Sigmoid colon (tissue), 6 donors: ENCODE measurements at regions not wholly inside any gene's neighbourhood (a gene's known extent, or its start where the extent isn't known, plus 50 kb on each side); places are given as distances from the start of the nearest gene placed in this dataset.

Source experiments
- DNase-seq: peaks from one replicate; pipeline ENCODE4 v3.0.0-alpha.2; 2019
- H3K27ac ChIP-seq, 4 donors: fragments of 200-600 bp; sonication (generic); one replicate each; pipeline ENCODE4 v1.5.1; 2016 to 2019; ENCODE audit warnings: mild to moderate bottlenecking in 1 of 4
- H3K27me3 ChIP-seq, 3 donors: fragments of 200-600 bp; sonication (generic); one replicate each; pipeline ENCODE4 v1.5.1; 2019; ENCODE audit warnings: mild to moderate bottlenecking in 1 of 3
- H3K36me3 ChIP-seq, 4 donors: fragments of 200-600 bp; sonication (generic); one replicate each; pipeline ENCODE4 v1.5.1; 2016 to 2019
- H3K4me1 ChIP-seq, 4 donors: fragments of 200-600 bp; sonication (generic); one replicate each; pipeline ENCODE4 v1.5.1; 2017 to 2019
- H3K4me3 ChIP-seq, 4 donors: fragments of 200-600 bp; sonication (generic); one replicate each; pipeline ENCODE4 v1.5.1; 2017 to 2019; ENCODE audit warnings: mild to moderate bottlenecking in 2 of 4, moderate library complexity in 1 of 4
- H3K9me3 ChIP-seq, 4 donors: fragments of 200-600 bp in 3 of 4; sonication (generic) in 3 of 4; one replicate each; pipeline versions ENCODE4 v1.5.1 to v1.6.1; 2013 to 2019
- CTCF ChIP-seq, 4 experiments: fragments of 450-650 bp in 3 of 4; fragments of 200-600 bp in 1 of 4; IDR thresholded peaks; one replicate each; pipeline ENCODE4 v1.5.1; 2016 to 2019; ENCODE audit warnings: antibody characterized with exemption in 4 of 4, mild to moderate bottlenecking in 3 of 4, moderate library complexity in 2 of 4
- EP300 ChIP-seq, 4 donors: sonication (generic); formaldehyde crosslinking; IDR thresholded peaks; one replicate each; pipeline ENCODE4 v1.6.1; 2017; ENCODE audit warnings: antibody characterized with exemption in 4 of 4
- POLR2A ChIP-seq, 2 donors: fragments of 450-650 bp; IDR thresholded peaks; one replicate each; pipeline ENCODE4 v1.6.1; 2016; ENCODE audit warnings: antibody characterized with exemption in 2 of 2, mild to moderate bottlenecking in 2 of 2, moderate library complexity in 2 of 2
- POLR2AphosphoS5 ChIP-seq, 4 donors: sonication (generic); formaldehyde crosslinking; IDR thresholded peaks; one replicate each; pipeline ENCODE4 v1.6.1; 2017; ENCODE audit warnings: antibody characterized with exemption in 4 of 4
- WGBS, 2 donors: extraction: QIAGEN DNeasy Blood & Tissue Kit; methylation state at CpG; one replicate each; pipeline ENCODE4 v1.1.7; 2013; 5-methylcytosine and 5-hydroxymethylcytosine counted together
- intact Hi-C: fragments of 100-400 bp; cut with DNase I; formaldehyde crosslinking; loops from one replicate; pipeline ENCODE4 v1.15.1; 2023
- donor health status: healthy with polysubstance abuse.
- donor health status: healthy.

DNA sequence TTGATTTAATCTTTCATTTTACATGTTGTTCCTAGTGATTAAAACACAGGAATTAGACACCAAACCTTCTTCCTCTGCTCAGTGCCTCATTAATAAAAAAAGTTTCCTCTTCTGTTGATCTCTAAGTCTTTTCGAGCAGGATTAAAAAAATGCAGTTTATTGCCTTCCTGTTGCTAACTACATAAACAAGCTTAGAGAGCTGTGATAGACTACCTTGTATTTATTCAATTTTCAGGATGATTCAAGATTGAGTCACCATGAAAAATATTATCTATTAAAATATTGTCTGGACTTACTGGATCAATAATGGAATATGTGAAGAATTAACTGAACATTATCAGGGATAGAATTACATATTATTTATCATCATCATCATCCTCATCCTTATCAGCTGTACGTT, 1089.6 kb upstream of the CNTNAP5 start:
- TF ChIP-seq CTCF (IDR thresholded peaks at IDR 0.05) = no peak
- no peak for TF ChIP-seq POLR2A (IDR thresholded peaks at IDR 0.05)
- TF ChIP-seq POLR2AphosphoS5 (IDR thresholded peaks at IDR 0.05) = no peak
- no peak for TF ChIP-seq EP300 (IDR thresholded peaks at IDR 0.05)
- intact Hi-C loops = no loop called here
- no peak overlapping the region for H3K27ac ChIP-seq
- H3K9me3 ChIP-seq = no peaks in the 10 kb centered on the region
- DNase-seq = no peak
- no peaks in the 10 kb centered on the region for H3K36me3 ChIP-seq
- WGBS, 2 donors = 43 to 63% methylated on average over 2 of the region's 2 CpGs
- H3K27me3 ChIP-seq = no peaks in the 10 kb centered on the region
- no peak overlapping the region for H3K4me3 ChIP-seq
- H3K4me1 ChIP-seq = no peaks in the 10 kb centered on the region

- no peaks in the 10 kb centered on the region for H3K9me3 ChIP-seq
- no peak overlapping the region for H3K27ac ChIP-seq
- H3K4me1 ChIP-seq = no peaks in the 10 kb centered on the region
- WGBS, 2 donors = 68 to 72% methylated on average over 4 of the region's 4 CpGs
- H3K36me3 ChIP-seq = no peaks in the 10 kb centered on the region
- no peak for DNase-seq
- TF ChIP-seq CTCF (IDR thresholded peaks at IDR 0.05) (no peak), POLR2AphosphoS5 (IDR thresholded peaks at IDR 0.05) (no peak), POLR2A (IDR thresholded peaks at IDR 0.05) (no peak), EP300 (IDR thresholded peaks at IDR 0.05) (no peak)
- H3K27me3 ChIP-seq = no peaks in the 10 kb centered on the region
- H3K4me3 ChIP-seq = no peak overlapping the region
- intact Hi-C loops = no loop called here
These were observed 1085.3 kb upstream of the CNTNAP5 start for GRCh38 chr2:122939796-122940195.

GRCh38 chr2:122949523-122949922, 1075.6 kb upstream of the CNTNAP5 start:
- intact Hi-C loops = no loop called here
- H3K4me1 ChIP-seq = no peaks in the 10 kb centered on the region
- DNase-seq = no peak
- no peaks in the 10 kb centered on the region for H3K36me3 ChIP-seq
- TF ChIP-seq POLR2A (IDR thresholded peaks at IDR 0.05) (no peak), EP300 (IDR thresholded peaks at IDR 0.05) (no peak), POLR2AphosphoS5 (IDR thresholded peaks at IDR 0.05) (no peak), CTCF (IDR thresholded peaks at IDR 0.05) (no peak)
- WGBS, 2 donors = 72 to 85% methylated on average over 2 of the region's 2 CpGs
- no peaks in the 10 kb centered on the region for H3K27me3 ChIP-seq
- H3K27ac ChIP-seq = no peak overlapping the region
- no peaks in the 10 kb centered on the region for H3K9me3 ChIP-seq
- no peak overlapping the region for H3K4me3 ChIP-seq

- 71 to 74% methylated on average over 4 of the region's 4 CpGs for WGBS, 2 donors
- intact Hi-C loops = no loop called here
- H3K9me3 ChIP-seq = no peaks in the 10 kb centered on the region
These were observed 1069.3 kb upstream of the CNTNAP5 start for GRCh38 chr2:122955776-122956175.

More at GRCh38 chr2:122955776-122956175, 1069.3 kb upstream of the CNTNAP5 start:
- Histone ChIP-seq H3K27ac (no peak overlapping the region), H3K4me3 (no peak overlapping the region), H3K36me3 (no peaks in the 10 kb centered on the region), H3K4me1 (no peaks in the 10 kb centered on the region), H3K27me3 (no peaks in the 10 kb centered on the region)
- no peak for TF ChIP-seq POLR2A (IDR thresholded peaks at IDR 0.05)
- no peak for TF ChIP-seq EP300 (IDR thresholded peaks at IDR 0.05)
- TF ChIP-seq POLR2AphosphoS5 (IDR thresholded peaks at IDR 0.05) = no peak
- TF ChIP-seq CTCF (IDR thresholded peaks at IDR 0.05) = no peak
- no peak for DNase-seq
